GM19035 (cell line): ENCODE measurements at regions not wholly inside any gene's neighbourhood (a gene's known extent, or its start where the extent isn't known, plus 50 kb on each side); places are given as distances from the start of the nearest gene placed in this dataset.

Experiments
- ATAC-seq: cut with Tn5 transposase; IDR thresholded peaks from one replicate; pipeline ENCODE4 v1.9.1; 2021; ENCODE audit not compliant: unreplicated experiment

DNA sequence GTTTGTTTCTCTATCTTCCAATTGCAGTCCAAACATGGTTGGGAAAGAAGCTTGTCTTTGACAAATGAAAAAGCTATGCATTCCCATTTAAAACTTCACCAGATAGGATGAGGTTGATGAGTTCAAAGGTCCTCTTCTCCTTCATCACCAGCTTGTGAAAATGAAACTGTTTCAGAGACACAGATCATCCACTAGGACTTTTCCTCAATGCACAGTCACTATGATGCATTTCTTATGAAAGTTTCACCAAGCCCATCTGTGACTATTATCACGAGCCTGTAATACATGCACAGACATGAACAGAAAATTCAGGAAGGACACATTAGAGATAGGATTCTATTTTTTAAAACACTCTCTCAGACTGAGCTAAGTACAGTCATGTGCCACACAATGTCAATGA, 644.4 kb downstream of the PLCL1 start:
- ATAC-seq, result no peak

DNA sequence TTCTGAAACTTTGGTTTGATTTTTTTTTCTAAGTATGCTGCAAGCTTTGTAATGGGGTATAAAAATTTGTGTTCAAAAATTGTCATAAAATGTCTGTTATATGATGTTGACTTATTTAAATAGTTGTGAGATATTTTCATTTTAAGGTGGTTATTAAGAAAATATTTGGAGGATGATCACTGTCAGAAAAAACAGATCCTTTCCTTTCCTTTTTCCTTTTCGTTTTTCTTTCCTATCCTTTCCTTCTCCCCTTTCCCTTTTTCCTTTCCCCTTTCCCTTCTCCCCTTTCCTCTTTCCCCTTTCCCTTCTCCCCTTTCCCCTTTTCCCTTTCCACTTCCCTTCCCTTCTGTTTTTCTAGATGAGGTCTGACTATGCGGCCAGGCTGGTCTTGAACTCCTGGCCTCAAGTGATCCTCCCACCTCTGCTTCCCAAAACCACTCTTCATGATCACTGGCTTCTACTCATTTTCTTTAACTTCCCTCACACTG, 640.5 kb downstream of the PLCL1 start:
- ATAC-seq, result no peak

DNA sequence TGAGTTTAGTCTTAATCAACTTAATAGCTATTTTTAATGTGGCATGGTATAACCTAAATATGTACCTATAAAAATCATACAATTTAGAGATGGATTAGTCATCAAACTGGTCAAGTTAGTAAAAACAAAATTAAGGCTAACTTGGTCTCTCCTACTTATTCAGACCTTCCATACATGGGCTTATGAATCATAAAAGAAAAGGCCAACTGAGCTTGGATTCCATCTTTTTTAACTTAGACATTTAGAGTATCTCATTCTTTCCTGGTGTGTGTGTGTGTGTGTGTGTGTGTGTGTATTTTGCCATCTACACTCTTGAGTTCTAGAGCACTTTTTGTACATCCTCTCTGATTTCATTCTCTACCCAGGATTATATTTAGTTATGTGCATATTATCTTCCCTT, 637.5 kb downstream of the PLCL1 start:
- no peak for ATAC-seq

DNA sequence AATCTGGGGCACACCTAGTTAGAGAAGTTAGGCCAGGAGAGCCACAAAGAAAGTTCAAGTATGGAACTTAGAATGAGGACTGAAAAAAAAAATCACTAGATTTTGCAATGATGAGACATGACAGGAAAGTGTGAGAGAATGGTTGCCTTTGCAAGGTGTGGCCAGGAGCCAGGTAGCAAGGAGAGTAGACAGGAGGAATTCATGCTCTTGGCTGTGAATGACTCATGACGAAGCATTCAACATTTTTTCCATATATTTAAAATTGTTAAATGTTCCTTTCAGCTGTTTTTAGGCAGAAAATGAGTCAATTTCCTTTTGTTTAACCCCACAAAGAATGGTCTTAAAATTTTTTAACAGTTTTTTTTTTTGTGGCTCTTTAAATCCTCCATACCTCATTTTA, 636.9 kb downstream of the PLCL1 start:
- no peak for ATAC-seq

DNA sequence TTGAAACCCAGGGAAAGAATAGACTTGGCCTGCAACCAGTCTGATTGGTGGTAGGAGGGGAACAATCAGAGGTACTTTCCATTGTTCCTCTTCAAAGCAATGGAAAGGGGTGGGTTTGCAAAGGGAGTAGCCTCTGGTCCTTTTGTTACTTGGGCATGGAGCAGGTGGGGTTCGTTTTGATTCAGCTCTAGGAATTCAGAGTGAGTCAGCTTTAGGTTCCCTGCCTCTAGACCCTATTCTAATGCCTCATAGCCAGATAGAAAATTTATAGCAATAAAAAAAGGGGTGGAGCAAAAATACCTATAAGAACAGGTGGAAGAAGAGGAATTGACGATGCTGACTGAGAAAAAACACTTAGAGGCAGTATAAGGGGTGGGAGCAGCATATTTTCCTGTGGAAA, 636.4 kb downstream of the PLCL1 start:
- no peak for ATAC-seq

DNA sequence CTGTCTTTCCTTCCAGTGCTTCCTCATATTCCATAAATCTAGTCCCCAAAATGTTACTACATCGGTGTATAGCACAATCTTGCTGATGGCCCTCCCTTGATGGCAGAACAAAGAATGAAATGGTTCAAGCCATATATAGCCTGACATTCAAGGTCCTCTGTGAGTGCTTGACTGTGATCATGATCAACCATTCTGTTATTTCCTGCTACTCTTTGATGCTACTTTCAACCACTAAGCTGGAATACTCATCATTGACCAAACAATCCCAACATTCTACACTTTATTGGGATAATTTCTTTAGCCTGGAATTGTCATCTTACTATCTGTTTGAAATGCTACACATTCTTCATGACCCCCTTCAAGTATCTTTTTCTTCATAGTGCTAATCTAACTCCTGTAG, 633.9 kb downstream of the PLCL1 start:
- ATAC-seq, result no peak

DNA sequence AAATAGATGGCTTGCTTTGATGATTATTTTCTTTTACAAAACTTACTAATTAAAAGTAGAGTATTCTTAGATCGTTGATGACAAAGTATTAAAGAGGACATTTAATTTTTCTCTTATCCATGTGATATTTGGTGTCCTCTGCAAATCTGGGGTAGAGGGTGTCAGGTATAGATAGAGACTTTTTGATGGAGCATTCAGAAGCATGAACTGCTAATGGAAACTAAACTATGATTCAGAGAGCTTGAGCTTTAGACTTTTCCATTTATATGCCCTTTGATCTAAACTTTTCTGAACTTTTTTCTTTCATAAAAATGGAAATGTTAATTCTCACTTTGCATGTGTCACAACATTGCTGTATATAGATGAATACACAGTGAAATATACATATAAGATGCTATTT, 619.7 kb downstream of the PLCL1 start:
- ATAC-seq, result no peak

DNA sequence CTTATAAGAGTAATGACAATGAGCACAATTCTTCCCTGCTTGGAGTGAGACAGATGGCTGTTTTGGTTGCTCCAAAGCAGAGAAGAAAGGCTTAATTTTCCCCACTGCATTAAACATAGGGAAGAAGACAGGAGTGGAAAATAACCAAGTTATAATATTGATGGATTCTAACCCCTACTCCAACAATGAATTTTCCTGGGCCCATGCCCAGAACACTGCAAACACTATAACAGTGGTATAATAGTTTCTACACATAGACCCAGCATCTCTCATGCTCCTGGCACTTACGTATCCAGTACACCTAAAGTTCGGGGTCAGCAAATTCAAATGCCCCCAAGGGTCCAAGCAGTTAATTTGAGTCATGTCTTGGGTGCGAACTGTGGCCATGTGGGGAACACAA, 613.4 kb downstream of the PLCL1 start:
- ATAC-seq, result no peak

DNA sequence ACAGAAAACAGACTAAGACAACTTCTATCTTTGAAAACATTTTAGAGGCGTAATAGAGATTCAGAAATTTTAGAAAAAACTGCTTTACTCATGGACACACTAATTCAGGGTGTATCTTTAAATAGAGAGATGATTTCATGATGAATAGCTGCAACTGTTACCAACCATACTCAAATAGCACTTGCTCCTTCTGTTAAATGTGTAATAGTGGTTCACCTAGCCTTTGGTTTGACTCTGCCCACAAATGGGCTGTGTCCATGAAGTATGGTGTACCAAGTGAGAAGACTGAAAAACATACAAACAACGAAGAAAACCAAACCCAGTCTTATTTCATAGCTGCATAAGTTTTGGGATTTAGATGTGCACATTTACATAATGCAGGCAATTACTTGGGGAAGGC, 610.6 kb downstream of the PLCL1 start:
- no peak for ATAC-seq

DNA sequence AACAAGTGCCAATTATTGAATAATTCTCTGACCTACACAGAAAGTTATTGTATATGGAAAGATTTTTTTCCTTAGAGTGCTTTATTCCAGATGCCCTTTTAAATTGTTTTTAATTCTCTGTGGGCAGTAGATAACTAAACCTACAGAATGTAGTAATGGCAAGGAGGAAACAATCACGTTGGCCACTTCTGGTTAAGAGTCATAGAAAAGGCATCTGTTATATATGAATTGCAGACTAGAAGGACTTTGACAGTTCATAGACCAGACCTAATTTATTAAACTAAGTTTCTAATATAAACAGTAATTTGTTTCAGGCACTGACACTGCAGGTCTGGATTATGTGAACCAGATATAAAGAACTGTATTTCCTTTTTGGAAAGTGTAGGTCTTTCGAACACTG, 607.5 kb downstream of the PLCL1 start:
- ATAC-seq, result no peak

DNA sequence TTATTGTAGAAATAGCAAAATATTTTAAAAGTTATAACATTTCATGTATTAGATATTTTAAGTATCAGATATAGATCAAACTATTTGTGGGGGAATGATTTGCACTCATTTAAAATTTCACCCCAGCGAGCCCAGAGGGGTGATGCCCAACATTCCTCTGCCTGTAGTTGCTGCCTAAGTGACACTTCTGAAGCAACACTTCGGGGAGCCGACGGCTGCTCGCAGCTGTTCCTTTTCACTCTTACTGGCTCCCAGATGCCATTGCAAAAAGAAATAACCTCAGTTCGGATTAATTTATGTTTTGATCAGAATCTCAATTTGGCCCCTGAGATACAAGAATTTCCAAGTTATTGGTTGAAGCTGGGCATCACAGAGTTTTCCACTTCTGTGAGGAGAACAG, 603.8 kb downstream of the PLCL1 start:
- ATAC-seq, result no peak

DNA sequence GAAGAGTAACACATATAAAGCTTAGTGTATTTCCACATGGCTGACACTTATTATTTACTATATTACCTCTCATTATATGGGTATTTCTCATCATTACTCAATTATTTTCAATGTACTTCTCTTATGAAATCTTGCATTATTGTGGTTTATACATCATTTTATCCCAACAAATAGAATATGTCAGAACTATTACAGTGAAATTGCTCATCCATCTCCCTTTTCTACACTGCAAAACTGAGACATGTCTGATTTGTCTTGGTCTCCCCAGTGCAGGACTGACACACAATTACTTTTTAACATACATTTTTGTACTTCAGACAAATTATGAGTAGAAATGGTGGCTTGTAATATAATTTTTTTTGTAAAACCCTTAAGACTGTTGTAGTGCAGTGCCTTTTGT, 600.9 kb downstream of the PLCL1 start:
- no peak for ATAC-seq

DNA sequence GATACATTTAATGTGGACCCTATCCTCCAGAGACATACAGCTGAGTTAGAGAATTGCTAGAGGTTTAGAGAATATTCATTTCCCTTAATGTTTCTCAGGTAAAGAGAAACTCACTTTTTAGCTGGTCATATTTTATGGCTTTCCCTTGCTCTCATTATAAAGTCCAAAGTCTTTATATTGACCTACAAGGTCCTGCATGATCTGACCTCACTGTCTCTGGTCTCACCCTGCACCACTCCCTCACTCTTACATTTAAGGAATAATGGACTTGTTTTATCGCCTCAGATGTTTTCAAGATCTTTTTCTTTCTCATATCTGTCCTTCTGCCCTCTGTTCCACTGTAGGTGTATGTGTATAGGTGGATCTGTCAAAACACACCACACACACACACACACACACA, 597.3 kb downstream of the PLCL1 start:
- no peak for ATAC-seq

DNA sequence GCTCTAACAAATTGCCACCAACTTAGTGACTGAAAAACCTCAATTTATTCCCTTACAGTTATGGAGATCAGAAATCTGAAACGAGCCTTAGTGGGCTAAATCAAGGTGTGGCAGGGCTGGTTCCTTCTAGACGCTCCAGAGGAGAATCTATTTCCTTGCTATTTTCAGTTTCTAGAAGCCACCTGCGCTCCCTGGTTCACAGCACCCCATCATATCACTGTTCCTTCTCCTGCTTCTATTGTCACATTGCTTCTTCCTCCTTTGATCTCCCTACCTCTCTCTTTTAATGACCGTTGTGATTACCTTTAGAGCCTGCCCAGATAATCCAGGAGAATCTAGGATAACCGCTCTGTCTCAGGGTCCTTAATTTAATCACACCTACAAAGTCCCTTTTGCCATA, 596.6 kb downstream of the PLCL1 start:
- no peak for ATAC-seq

DNA sequence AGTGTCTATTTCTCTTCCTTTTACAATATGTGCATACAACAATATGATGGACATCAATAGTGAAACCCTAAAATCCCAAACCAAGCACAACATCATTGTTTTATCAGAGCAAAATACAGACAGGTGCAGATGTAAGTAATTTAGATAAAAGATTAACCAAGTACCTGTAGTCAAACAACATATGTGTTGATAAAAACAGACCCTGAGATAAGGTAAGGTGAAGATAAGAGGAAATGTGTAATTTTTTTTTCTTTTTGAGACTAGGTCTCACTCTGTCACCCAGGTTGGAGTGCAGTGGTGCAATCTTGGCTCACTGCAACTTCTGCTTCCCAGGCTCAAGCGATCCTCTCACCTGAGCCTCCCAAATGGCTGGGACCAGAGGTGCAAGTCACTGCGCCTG, 589.8 kb downstream of the PLCL1 start:
- ATAC-seq, result no peak

DNA sequence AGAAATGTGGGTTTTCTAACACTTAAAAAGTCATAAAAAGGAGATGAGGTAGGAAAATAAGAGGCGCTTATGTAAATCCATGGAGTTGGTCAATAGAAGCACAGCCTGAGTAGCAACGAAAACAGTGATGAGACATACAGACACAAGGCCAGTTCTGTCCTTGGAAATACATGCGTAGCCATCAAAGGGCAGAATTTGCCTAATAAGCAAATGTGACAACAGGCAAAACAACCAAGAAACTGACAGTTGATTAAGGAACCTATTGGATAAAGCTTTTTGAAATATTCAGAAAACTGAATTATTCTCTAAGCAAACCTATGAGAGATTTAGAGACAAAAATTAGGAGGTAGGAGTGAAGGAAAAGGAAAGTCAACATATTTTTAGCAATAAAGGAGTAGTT, 586.3 kb downstream of the PLCL1 start:
- no peak for ATAC-seq

DNA sequence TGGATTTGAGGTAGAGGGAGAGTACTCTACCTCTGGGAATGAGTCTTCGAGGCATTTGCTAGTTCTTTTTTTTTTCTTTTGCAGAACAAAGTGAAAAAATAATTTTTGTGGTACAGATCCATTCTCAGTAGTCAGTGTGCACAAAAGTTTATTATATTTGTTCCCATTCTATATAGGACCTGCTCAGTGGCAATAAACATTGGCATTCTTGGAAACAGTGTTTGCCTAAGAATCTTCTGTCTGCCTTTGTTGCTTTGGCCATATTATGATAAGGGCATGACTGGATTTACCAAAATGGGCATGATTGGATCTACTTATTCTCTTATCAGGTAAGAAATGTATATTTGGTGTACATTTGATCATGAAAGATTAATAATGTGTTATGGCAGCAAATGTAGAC, 583.3 kb downstream of the PLCL1 start:
- ATAC-seq, result no peak

DNA sequence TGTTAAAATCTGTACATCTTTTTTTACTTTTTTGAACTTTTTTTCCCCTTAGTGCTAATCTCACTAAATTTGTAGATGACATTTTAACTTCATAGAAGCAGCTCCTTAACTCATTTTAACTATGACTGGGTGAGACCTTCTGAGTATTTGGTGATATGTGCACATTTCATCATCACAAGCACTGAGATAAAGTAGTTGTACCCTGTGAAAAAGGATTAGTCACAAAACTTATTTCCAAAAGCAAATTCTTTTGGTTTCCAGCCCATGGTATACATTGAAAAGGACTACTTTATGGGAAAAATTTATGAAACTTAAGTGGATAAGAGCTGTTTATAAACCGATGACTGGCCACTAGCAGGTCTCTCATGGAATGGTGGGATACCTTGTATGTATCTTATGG, 581.5 kb downstream of the PLCL1 start:
- no peak for ATAC-seq

DNA sequence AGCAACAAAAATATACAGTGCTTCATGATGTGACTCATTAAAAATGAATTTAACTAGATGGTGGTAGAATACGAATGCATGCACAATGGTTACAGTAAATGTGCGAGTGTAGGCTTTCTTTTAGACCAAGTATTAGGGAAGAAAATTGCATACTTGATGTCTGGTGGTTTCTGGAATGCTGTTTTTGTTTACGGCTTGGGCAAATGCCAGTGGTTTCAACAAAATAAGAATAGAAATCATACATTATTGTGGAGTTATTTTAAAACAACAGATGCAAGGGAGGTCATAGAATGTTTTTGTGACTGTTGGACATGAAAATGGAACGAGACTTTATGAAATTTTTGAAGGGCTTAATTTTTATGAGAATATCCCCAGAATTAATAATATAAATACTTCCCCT, 580.9 kb downstream of the PLCL1 start:
- no peak for ATAC-seq

DNA sequence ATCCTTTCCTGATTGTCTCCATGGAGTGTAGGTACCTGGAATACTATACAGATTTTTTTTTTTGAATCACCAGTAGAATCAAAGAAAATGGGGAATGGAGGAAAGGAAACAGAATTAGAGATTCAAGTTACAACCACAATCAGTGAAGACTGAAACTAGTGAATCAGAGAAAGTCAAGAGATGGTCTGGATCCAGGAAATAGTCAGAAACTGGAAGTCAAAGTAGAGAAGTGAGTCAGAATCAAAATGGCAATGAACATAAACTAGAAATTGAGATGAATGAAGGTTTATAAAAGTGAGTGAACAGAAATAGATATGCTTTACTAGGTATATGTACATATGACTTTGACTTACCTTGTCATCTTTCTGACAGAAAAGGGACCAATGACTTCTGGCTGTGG, 579.0 kb downstream of the PLCL1 start:
- no peak for ATAC-seq

DNA sequence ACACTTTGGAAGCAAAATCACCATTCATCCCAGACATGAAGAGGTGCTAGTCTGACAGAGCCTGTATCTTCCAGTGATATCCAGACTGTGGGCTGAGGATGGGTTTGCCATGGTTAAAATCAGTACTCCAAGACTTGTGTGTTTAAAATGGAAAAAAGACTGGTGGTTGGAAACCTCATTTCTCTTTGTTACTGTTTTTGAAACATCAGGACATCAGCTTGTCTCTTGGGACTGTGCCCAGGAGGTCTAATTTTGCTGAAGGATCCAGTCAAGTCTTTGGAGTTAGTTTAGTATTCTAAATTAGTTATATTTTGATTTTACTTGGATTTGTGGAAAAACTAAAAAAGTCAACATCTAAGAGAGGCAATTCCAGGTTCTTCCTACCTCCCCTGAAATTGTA, 578.4 kb downstream of the PLCL1 start:
- ATAC-seq, result no peak

DNA sequence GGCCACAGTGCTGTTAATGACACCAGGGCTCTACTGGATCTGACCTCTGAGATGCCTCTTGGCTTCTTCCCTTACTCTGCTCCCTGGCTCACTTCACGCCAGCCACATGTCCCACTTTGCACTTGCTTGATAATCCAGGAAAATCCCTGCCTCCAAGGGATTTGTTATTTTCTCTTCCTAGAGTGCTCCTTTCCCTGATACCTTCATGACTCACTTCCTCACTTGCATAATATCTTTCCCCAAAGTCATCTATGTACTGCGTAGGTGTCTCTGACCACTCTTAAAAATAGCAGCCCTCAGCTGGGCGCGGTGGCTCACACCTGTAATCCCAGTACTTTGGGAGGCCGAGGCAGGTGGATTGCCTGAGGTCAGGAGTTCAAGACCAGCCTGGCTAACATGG, 572.3 kb downstream of the PLCL1 start:
- ATAC-seq, result no peak

DNA sequence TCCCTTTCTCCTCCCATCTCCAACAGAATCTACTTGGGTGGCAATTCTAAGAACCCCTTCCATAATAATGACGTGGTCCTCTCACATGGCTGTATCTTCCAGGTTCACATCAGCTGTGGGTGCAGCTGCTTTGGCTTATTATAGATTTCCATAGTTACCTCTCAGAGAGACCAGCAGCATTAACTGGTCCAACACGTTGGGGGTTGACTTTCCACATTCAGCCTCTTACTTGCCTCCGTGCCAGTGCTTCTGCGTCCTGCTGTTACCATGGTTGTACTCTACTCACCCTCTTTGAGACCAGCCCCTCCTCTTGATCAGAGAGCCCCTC, 570.7 kb downstream of the PLCL1 start:
- ATAC-seq, result no peak

DNA sequence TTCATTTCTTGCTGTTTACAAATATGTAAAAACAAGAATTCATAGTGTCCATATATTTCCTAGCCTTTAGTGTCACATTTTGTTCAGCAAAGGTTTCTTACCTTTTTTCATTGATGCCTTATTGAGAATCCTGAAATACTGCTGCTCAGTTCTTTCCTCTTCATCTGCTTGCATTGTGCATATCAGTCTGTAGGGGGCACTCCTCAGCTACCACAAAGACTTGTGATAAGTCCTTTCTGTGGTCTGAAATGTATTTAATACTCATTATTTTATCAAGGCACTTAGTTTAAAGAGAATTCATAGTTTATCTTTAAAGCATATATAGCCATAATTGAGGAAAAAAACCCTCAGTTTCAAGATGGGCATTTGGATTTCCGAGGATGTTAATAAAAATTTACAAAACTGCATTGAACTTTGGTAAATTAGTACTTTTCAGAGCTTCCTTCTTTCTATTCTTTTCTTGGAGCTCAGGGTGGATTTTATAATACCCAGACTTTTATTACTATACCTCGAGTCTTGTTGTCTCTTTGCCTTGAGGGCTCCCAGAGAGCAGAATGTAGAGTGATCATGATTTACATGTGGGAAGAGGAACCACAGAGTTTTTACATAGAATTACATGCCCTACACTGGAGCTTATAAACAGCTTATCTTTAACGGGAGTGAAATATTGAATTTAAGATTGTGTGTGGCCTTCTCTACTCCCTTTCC, 570.1 kb downstream of the PLCL1 start:
- no peak for ATAC-seq
